ENCODE measurements at regions not wholly inside any gene's neighbourhood (a gene's known extent, or its start where the extent isn't known, plus 50 kb on each side); places are given as distances from the start of the nearest gene placed in this dataset.

DNA sequence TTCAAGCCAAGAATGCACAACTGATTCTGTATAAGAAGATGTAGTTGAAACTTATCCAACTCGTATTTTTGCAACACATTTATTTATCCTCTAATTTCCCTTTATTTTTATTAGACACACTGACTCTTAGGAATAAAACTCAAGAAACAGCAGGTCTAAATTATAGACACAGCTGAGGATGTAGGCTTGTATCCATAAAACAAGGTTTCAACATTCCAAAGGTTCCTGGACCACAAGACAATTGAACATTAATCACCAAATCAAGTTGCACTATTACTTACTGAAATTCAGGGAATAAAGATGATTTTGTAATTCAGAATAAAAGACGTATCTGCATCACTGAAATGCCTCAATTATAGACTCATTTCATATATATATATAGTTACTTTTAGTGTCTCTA lies 683.5 kb upstream of the GRIA3 start:
- TF ChIP-seq, protein P1, sequence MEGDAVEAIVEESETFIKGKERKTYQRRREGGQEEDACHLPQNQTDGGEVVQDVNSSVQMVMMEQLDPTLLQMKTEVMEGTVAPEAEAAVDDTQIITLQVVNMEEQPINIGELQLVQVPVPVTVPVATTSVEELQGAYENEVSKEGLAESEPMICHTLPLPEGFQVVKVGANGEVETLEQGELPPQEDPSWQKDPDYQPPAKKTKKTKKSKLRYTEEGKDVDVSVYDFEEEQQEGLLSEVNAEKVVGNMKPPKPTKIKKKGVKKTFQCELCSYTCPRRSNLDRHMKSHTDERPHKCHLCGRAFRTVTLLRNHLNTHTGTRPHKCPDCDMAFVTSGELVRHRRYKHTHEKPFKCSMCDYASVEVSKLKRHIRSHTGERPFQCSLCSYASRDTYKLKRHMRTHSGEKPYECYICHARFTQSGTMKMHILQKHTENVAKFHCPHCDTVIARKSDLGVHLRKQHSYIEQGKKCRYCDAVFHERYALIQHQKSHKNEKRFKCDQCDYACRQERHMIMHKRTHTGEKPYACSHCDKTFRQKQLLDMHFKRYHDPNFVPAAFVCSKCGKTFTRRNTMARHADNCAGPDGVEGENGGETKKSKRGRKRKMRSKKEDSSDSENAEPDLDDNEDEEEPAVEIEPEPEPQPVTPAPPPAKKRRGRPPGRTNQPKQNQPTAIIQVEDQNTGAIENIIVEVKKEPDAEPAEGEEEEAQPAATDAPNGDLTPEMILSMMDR (IDR thresholded peaks at IDR 0.05; ENCODE audit: insufficient read depth, low read length), result no peak
- no peak for DNase-seq (ENCODE audit: low read depth)
- H3K4me3 ChIP-seq (ENCODE audit: low read depth, low read length), result no peak overlapping the region

GRCh38 chrX:122501652-122502051 lies 682.4 kb upstream of the GRIA3 start:
- DNase-seq (ENCODE audit: low read depth), result no peak
- TF ChIP-seq, protein P1 (IDR thresholded peaks at IDR 0.05; ENCODE audit: insufficient read depth, low read length), result no peak

DNA sequence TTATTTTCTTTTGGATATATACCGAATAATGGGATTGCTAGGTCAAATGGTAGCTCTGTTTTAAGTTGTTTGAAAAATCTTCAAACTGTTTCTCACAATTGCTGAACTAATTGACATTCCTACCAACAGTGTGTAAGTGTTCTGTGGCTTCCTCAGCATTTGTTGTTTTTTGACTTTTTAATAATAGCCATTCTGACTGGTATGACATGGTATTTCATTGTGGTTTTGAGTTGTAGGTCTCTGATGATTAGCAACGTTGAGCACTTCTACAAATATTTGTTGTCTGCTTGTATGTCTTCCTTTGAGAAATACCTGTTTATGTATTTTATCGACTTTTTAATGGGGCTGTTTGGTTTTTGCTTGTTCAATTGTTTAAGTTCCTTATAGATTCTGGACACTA lies 680.1 kb upstream of the GRIA3 start:
- TF ChIP-seq, protein P1 (IDR thresholded peaks at IDR 0.05; ENCODE audit: insufficient read depth, low read length), result no peak
- no peak for DNase-seq (ENCODE audit: low read depth)
- H3K4me3 ChIP-seq (ENCODE audit: low read depth, low read length), result no peak overlapping the region

More at GRCh38 chrX:122501652-122502051, 682.4 kb upstream of the GRIA3 start:
- no peak overlapping the region for H3K4me3 ChIP-seq (ENCODE audit: low read depth, low read length)

GRCh38 chrX:122512561-122513072 lies 671.5 kb upstream of the GRIA3 start:
- TF ChIP-seq, protein P1 (IDR thresholded peaks at IDR 0.05; ENCODE audit: insufficient read depth, low read length), result no peak
- no peak overlapping the region for H3K4me3 ChIP-seq (ENCODE audit: low read depth, low read length)
- DNase-seq (ENCODE audit: low read depth), result no peak

- DNase-seq (ENCODE audit: low read depth), result no peak
- TF ChIP-seq, protein P1 (IDR thresholded peaks at IDR 0.05; ENCODE audit: insufficient read depth, low read length), result no peak
- H3K4me3 ChIP-seq (ENCODE audit: low read depth, low read length), result no peak overlapping the region
Measured at GRCh38 chrX:122517786-122518185, 666.3 kb upstream of the GRIA3 start.

DNA sequence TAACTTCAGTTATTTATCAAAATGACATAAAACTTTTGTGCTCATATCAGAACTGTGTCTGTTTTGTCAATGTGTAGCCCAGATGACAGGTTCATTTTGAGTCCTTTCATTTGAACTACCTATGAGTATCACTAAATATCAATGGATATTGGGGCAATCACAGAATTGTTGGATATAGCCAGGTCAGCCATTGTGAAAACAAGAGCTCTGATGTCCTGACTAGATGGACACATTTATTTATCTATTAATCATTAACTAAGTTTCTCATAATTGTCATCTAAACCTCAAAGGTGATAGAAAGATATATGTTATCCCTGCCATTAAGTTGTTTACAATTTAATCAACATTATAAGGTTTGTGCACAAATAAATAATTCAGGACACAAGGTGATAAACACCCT lies 638.3 kb upstream of the GRIA3 start:
- no peak for DNase-seq (ENCODE audit: low read depth)
- TF ChIP-seq, protein P1 (IDR thresholded peaks at IDR 0.05; ENCODE audit: insufficient read depth, low read length), result no peak
- H3K4me3 ChIP-seq (ENCODE audit: low read depth, low read length), result no peak overlapping the region

GRCh38 chrX:122546269-122546668 lies 637.8 kb upstream of the GRIA3 start:
- no peak overlapping the region for H3K4me3 ChIP-seq (ENCODE audit: low read depth, low read length)
- TF ChIP-seq, protein P1 (IDR thresholded peaks at IDR 0.05; ENCODE audit: insufficient read depth, low read length), result no peak
- no peak for DNase-seq (ENCODE audit: low read depth)

All from fibroblast of the aortic adventitia (primary cell).